ENCODE measurements at regions not wholly inside any gene's neighbourhood (a gene's known extent, or its start where the extent isn't known, plus 50 kb on each side); places are given as distances from the start of the nearest gene placed in this dataset.

DNA sequence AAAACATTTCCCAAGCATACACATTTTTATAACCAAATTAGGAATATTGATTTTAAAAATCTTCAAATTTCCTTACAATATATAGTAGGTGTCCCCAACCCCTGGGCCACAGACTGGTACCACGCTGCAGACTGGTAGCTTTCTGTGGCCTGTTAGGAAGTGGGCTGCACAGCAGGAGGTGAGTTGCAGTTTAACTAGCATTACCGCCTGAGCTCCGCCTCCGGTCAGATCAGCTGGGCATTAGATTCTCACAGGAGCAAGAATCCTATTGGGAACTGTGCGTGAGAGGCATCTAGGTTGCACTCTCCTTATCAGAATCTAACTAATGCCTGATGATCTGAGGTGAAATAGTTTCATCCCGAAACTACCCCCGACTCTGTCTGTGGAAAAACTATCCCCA, 62.1 kb downstream of the ZWINT start:
- DNase-seq (ENCODE audit: insufficient read length, low spot score) (no peak), FAIRE-seq (no peak)
- no peak for TF ChIP-seq SPI1 (IDR thresholded peaks at IDR 0.05; ENCODE audit: low read depth, low read length)
- TF ChIP-seq POLR2AphosphoS5 (IDR thresholded peaks at IDR 0.05; ENCODE audit: low read depth, low read length), result no peak

DNA sequence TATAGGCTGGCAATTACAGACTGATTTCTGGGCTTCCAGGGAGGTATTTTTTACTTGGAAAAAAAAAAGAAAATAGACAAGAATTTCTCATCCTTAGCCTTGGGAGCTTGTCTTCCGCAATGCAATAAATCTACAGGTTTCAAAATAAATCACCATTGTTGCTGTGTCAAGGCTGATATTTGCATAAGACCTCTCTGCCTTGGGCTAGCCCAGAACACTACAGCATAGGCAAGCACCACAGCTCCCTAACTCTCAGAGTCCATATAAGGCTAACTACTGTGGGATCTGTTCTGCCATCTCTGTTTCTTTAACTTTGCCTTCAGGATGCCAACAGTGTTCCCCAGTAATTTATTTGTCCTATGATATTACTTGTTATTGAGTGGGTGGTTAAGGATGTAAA, 64.4 kb downstream of the ZWINT start:
- TF ChIP-seq POLR2A (IDR thresholded peaks at IDR 0.05; ENCODE audit: low read depth, low read length) (no peak), SPI1 (IDR thresholded peaks at IDR 0.05; ENCODE audit: low read depth, low read length) (no peak), PAX5 (IDR thresholded peaks at IDR 0.05; ENCODE audit: insufficient read depth, low read length, severe bottlenecking) (no peak)
- no peak for FAIRE-seq

DNA sequence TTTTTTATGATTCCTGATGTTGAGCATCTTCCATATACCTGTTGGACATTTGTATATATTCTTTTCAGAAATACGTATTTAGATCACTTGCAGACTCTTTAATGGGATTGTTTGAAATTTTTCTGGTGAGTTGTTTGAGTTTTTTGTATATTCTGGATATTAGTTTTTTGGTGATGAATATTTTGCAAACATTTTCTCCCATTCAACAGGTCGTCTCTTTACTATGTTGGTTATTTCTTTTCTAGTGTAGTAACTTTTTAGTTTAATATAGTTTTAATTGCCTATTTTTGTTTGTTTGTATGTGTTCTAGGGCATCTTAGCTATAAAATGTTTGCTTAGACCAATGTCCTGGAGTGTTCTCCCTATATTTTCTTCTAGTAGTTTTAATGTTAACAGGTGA, 72.7 kb downstream of the ZWINT start:
- FAIRE-seq (no peak), DNase-seq (ENCODE audit: insufficient read length, low spot score) (no peak)
- TF ChIP-seq POU2F2 (IDR thresholded peaks at IDR 0.05; ENCODE audit: low read depth, low read length) (no peak), POLR2AphosphoS5 (IDR thresholded peaks at IDR 0.05; ENCODE audit: low read depth, low read length) (no peak), SPI1 (IDR thresholded peaks at IDR 0.05; ENCODE audit: low read depth, low read length) (no peak), TAF1 (IDR thresholded peaks at IDR 0.05; ENCODE audit: low read depth, low read length) (no peak), PAX5 (IDR thresholded peaks at IDR 0.05; ENCODE audit: insufficient read depth, low read length, severe bottlenecking) (no peak), POLR2A (IDR thresholded peaks at IDR 0.05; ENCODE audit: low read depth, low read length) (no peak)

More for the DNA sequence above, 64.4 kb downstream of the ZWINT start:
- no peak for DNase-seq (ENCODE audit: insufficient read length, low spot score)

DNA sequence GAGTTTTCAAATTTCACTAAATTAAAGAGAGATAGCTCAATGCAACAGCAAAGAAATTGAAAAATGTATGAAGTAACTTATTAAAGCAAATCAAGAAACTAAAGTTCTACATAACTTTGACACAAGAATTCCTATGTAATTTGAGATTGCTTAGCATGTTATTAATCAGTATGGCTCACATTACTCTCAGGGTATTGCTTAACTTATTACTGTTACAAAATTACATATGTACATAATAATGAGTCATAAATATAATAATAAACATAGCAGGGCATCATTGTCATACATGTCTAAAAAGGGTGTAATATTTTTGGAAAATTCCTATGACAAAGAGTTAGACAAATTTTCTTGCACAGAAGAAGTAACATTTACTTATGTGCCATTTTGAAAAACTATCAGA, 75.0 kb downstream of the ZWINT start:
- FAIRE-seq, result no peak
- TF ChIP-seq TAF1 (IDR thresholded peaks at IDR 0.05; ENCODE audit: low read depth, low read length) (no peak), POLR2AphosphoS5 (IDR thresholded peaks at IDR 0.05; ENCODE audit: low read depth, low read length) (no peak), PAX5 (IDR thresholded peaks at IDR 0.05; ENCODE audit: insufficient read depth, low read length, severe bottlenecking) (no peak)
- no peak for DNase-seq (ENCODE audit: insufficient read length, low spot score)

DNA sequence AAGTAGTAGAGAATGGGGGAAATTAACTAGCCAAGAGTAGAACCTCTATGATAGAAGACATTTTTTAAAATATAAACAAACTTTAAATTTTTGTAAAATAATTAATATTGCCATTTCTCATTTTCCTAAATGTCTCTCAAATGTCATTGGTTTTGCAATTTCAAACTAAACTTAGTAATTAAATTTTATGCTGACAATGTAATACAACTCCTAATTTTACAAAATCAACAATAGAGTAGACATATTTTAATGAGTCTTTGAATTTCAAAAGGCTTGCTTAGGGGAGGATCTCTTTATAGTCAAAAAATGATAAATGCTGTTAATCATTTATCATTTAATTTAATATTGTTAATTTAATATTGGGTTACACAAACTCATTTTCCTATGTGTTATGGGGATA, 81.8 kb downstream of the ZWINT start:
- no peak for TF ChIP-seq SPI1 (IDR thresholded peaks at IDR 0.05; ENCODE audit: low read depth, low read length)
- TF ChIP-seq POLR2AphosphoS5 (IDR thresholded peaks at IDR 0.05; ENCODE audit: low read depth, low read length), result no peak
- no peak for TF ChIP-seq TAF1 (IDR thresholded peaks at IDR 0.05; ENCODE audit: low read depth, low read length)
- no peak for TF ChIP-seq POU2F2 (IDR thresholded peaks at IDR 0.05; ENCODE audit: low read depth, low read length)
- no peak for TF ChIP-seq POLR2A (IDR thresholded peaks at IDR 0.05; ENCODE audit: low read depth, low read length)
- no peak for TF ChIP-seq PAX5 (IDR thresholded peaks at IDR 0.05; ENCODE audit: insufficient read depth, low read length, severe bottlenecking)
- DNase-seq (ENCODE audit: insufficient read length, low spot score) (no peak), FAIRE-seq (no peak)

DNA sequence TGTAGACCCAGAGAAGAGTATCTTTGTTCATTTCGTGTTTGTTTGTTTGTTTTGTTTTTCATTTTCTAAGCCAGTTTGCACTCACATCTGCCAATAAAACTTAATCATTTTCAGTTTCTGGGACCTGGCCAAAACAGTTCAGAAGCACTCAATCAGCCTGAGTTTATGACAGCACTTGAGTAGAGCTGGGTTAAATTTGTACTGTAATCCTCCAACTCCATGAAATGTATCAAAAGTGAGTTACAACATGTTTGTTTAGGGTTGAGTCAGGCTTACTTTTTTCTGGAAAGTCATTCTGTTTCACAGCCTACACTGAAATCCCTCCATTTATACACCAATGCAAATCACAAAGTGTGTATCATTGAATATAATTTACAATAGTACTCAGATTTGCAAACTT, 91.9 kb downstream of the ZWINT start:
- DNase-seq (ENCODE audit: insufficient read length, low spot score), result no peak
- no peak for FAIRE-seq
- no peak for TF ChIP-seq POLR2AphosphoS5 (IDR thresholded peaks at IDR 0.05; ENCODE audit: low read depth, low read length)
- no peak for TF ChIP-seq POLR2A (IDR thresholded peaks at IDR 0.05; ENCODE audit: low read depth, low read length)

DNA sequence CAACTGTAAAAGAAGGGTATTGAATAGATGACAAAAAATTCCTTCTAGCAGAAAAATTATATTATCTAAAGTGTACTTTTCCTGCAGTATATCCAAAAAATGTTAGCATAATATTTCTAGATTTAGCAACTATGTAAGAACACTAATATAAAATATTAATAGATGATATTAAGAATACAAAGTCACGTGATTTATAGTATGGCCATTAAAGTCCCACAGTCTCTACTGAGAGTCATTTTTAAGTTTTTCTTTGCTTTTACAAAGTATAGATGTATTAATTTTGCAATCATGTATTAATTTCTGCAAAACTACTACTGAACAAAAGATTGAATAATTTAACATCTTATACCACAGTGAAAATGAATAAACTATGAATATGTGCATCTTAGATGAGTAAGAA, 94.9 kb downstream of the ZWINT start:
- FAIRE-seq, result no peak
- DNase-seq (ENCODE audit: insufficient read length, low spot score), result no peak
- TF ChIP-seq POLR2AphosphoS5 (IDR thresholded peaks at IDR 0.05; ENCODE audit: low read depth, low read length), result no peak
- no peak for TF ChIP-seq PAX5 (IDR thresholded peaks at IDR 0.05; ENCODE audit: insufficient read depth, low read length, severe bottlenecking)
- no peak for TF ChIP-seq POU2F2 (IDR thresholded peaks at IDR 0.05; ENCODE audit: low read depth, low read length)
- TF ChIP-seq POLR2A (IDR thresholded peaks at IDR 0.05; ENCODE audit: low read depth, low read length), result no peak
- no peak for TF ChIP-seq TAF1 (IDR thresholded peaks at IDR 0.05; ENCODE audit: low read depth, low read length)
- no peak for TF ChIP-seq SPI1 (IDR thresholded peaks at IDR 0.05; ENCODE audit: low read depth, low read length)

DNA sequence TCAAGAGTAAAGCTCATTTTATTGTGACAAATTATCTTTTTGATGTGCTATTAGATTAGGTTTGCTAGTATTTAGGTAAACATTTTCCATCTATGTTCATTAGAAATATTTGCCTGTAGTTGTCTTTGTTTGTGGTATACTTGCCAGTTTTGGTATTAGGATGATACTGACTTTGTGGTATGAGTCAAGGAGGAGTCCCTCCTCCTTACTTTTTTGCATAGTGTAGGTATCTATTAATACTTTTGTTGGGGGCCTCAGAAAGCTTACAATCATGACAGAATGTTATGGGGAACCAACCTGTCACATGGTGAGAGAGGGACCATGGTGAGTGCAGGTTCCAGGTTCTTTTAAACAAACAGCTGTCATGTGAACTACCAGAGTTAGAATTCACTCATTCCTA, 102.1 kb downstream of the ZWINT start:
- FAIRE-seq (no peak), DNase-seq (ENCODE audit: insufficient read length, low spot score) (no peak)
- TF ChIP-seq POU2F2 (IDR thresholded peaks at IDR 0.05; ENCODE audit: low read depth, low read length), result no peak
- TF ChIP-seq POLR2AphosphoS5 (IDR thresholded peaks at IDR 0.05; ENCODE audit: low read depth, low read length), result no peak
- TF ChIP-seq TAF1 (IDR thresholded peaks at IDR 0.05; ENCODE audit: low read depth, low read length), result no peak
- no peak for TF ChIP-seq POLR2A (IDR thresholded peaks at IDR 0.05; ENCODE audit: low read depth, low read length)
- no peak for TF ChIP-seq PAX5 (IDR thresholded peaks at IDR 0.05; ENCODE audit: insufficient read depth, low read length, severe bottlenecking)
- TF ChIP-seq SPI1 (IDR thresholded peaks at IDR 0.05; ENCODE audit: low read depth, low read length), result no peak

DNA sequence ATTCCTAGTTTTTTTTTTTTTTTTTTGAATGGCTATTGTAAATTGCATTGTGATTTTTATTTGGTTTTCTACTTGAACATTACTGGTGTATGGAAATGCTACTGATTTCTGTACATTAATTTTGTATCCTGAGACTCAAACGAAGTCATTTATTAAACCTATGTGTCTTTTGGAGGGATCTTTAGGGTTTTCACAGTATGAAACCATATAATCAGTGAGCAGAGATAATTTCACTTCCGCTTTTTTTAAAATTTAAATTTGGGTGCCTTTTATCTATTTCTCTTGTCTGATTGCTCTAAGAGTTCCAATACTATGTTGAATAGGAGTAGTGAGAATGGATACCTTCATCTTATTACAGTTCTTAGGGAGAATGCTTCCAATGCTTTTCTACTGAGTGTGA, 102.7 kb downstream of the ZWINT start:
- DNase-seq (ENCODE audit: insufficient read length, low spot score) (no peak), FAIRE-seq (no peak)
- TF ChIP-seq PAX5 (IDR thresholded peaks at IDR 0.05; ENCODE audit: insufficient read depth, low read length, severe bottlenecking), result no peak
- peak; percentile 34; the same call in 1 of the 2 replicates for TF ChIP-seq SPI1 (IDR thresholded peaks at IDR 0.05; ENCODE audit: low read depth, low read length)
- no peak for TF ChIP-seq TAF1 (IDR thresholded peaks at IDR 0.05; ENCODE audit: low read depth, low read length)

DNA sequence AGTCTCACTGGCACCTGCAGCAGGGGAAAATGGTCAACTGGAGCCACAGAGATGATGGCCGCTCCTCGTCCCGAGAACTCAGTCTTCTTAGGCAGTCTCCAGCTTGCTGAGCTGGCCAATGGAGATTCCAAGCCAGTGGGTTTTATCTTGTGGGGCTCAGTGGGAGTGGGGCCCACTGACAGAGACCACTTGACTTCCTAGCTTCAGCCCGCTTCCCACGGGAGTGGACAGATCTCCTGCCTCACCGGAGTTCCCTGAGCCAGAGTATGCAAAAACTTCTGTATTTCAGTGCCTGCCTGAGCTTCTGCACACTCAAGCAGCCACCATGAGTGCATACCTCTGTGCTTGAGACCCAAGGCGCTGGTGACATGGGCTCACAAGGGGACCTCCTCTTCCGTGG, 105.8 kb downstream of the ZWINT start:
- TF ChIP-seq PAX5 (IDR thresholded peaks at IDR 0.05; ENCODE audit: insufficient read depth, low read length, severe bottlenecking), result no peak
- no peak for TF ChIP-seq POLR2AphosphoS5 (IDR thresholded peaks at IDR 0.05; ENCODE audit: low read depth, low read length)
- no peak for TF ChIP-seq TAF1 (IDR thresholded peaks at IDR 0.05; ENCODE audit: low read depth, low read length)
- TF ChIP-seq POU2F2 (IDR thresholded peaks at IDR 0.05; ENCODE audit: low read depth, low read length), result no peak
- no peak for TF ChIP-seq POLR2A (IDR thresholded peaks at IDR 0.05; ENCODE audit: low read depth, low read length)
- no peak for TF ChIP-seq SPI1 (IDR thresholded peaks at IDR 0.05; ENCODE audit: low read depth, low read length)
- DNase-seq (ENCODE audit: insufficient read length, low spot score), result no peak
- FAIRE-seq, result no peak

DNA sequence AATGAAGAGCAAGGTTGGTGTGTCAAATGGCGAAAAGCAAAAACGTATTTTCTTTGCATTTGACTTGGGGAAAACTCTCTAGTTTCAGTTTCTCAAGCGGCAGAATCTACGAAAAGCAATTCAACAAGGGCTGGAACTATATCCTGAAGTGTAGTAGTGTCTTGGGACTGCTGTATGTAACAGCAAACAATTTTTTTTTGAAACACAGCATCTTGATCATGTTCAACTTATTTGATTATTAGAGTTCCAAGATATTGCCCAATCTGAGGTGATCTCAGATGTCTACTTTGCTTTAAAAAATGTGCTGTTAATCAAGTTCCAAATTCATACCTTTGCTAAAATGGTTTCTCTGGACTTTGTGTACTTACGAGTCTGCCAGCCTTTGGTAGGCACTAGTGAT, 120.6 kb downstream of the ZWINT start:
- DNase-seq (ENCODE audit: insufficient read length, low spot score) (no peak), FAIRE-seq (no peak)
- TF ChIP-seq POLR2AphosphoS5 (IDR thresholded peaks at IDR 0.05; ENCODE audit: low read depth, low read length) (no peak), POLR2A (IDR thresholded peaks at IDR 0.05; ENCODE audit: low read depth, low read length) (no peak), POU2F2 (IDR thresholded peaks at IDR 0.05; ENCODE audit: low read depth, low read length) (no peak), PAX5 (IDR thresholded peaks at IDR 0.05; ENCODE audit: insufficient read depth, low read length, severe bottlenecking) (no peak), SPI1 (IDR thresholded peaks at IDR 0.05; ENCODE audit: low read depth, low read length) (no peak), TAF1 (IDR thresholded peaks at IDR 0.05; ENCODE audit: low read depth, low read length) (no peak)
